GM23338 (cell line): ENCODE measurements at regions not wholly inside any gene's neighbourhood (a gene's known extent, or its start where the extent isn't known, plus 50 kb on each side); places are given as distances from the start of the nearest gene placed in this dataset.
A peak's percentile ranks its signal among the peaks of the same experiment; 100 is the strongest.

Experiments used
- ATAC-seq: fragments of 200-7000 bp; cut with Tn5 transposase; 3 replicates; pipeline ENCODE4 v1.9.1; 2020
- DNase-seq: peaks from one replicate; pipeline ENCODE4 v3.0.0-alpha.2; 2015; ENCODE audit warnings: low spot score
- H2AFZ ChIP-seq: fragments of 200-600 bp; sonication (generic); 2 replicates; pipeline ENCODE4 v1.8.0; 2016; ENCODE audit warnings: antibody characterized with exemption, mild to moderate bottlenecking, moderate library complexity
- H3F3A ChIP-seq: fragments of 200-600 bp; sonication (generic); replicated peaks from 2 replicates; pipeline ENCODE4 v1.8.0; 2017; ENCODE audit warnings: antibody characterized with exemption, mixed run types, low read depth
- H3K27ac ChIP-seq: fragments of 200-600 bp; sonication (generic); 2 replicates; pipeline ENCODE4 v1.6.1; 2016; ENCODE audit warnings: low read depth
- H3K27me3 ChIP-seq: fragments of 200-600 bp; sonication (generic); 2 replicates; pipeline ENCODE4 v1.8.0; 2016; ENCODE audit warnings: mild to moderate bottlenecking, mixed run types, moderate library complexity; ENCODE audit not compliant: insufficient read depth
- H3K36me3 ChIP-seq: fragments of 200-600 bp; sonication (generic); 2 replicates; pipeline ENCODE4 v1.8.0; 2016; ENCODE audit warnings: mild to moderate bottlenecking; ENCODE audit not compliant: insufficient read depth
- H3K4me1 ChIP-seq: fragments of 200-600 bp; sonication (generic); 2 replicates; pipeline ENCODE4 v1.8.0; 2016; ENCODE audit warnings: mild to moderate bottlenecking, moderate library complexity; ENCODE audit not compliant: insufficient read depth
- H3K4me2 ChIP-seq: fragments of 200-600 bp; sonication (generic); 2 replicates; pipeline ENCODE4 v1.7.1; 2017; ENCODE audit warnings: mixed run types
- H3K4me3 ChIP-seq: fragments of 200-600 bp; sonication (generic); 2 replicates; pipeline ENCODE4 v1.6.1; 2016; ENCODE audit warnings: mixed run types
- H3K79me2 ChIP-seq: fragments of 200-600 bp; sonication (generic); replicated peaks from 2 replicates; pipeline ENCODE4 v1.8.0; 2017; ENCODE audit warnings: mild to moderate bottlenecking; ENCODE audit not compliant: insufficient read depth
- H3K9me2 ChIP-seq: fragments of 200-600 bp; sonication (generic); 2 replicates; pipeline ENCODE4 v1.8.0; 2017; ENCODE audit not compliant: insufficient read depth
- H4K20me1 ChIP-seq: fragments of 200-600 bp; sonication (generic); replicated peaks from 2 replicates; pipeline ENCODE4 v1.8.0; 2017; ENCODE audit warnings: mild to moderate bottlenecking; ENCODE audit not compliant: insufficient read depth
- H3K27ac Mint-ChIP-seq: 2 replicates; pipeline ENCODE4 v1.8.0; 2020; ENCODE audit warnings: inconsistent platforms, mild to moderate bottlenecking, moderate library complexity, mixed read lengths
- H3K27me3 Mint-ChIP-seq: 3 replicates; pipeline ENCODE4 v1.8.0; 2022; ENCODE audit warnings: low read depth, mild to moderate bottlenecking, moderate library complexity, mixed read lengths, inconsistent platforms; ENCODE audit not compliant: insufficient read depth, poor library complexity
- H3K36me3 Mint-ChIP-seq: 3 replicates; pipeline ENCODE4 v1.8.0; 2021; ENCODE audit warnings: low read depth, mild to moderate bottlenecking, inconsistent platforms, moderate library complexity, mixed read lengths
- H3K4me1 Mint-ChIP-seq: 3 replicates; pipeline ENCODE4 v1.8.0; 2020; ENCODE audit warnings: mild to moderate bottlenecking, inconsistent platforms, mixed read lengths
- H3K4me3 Mint-ChIP-seq: 3 replicates; pipeline ENCODE4 v1.8.0; 2021; ENCODE audit warnings: moderate library complexity, mild to moderate bottlenecking, inconsistent platforms, mixed read lengths
- H3K9me3 Mint-ChIP-seq: 3 replicates; pipeline ENCODE4 v1.8.0; 2020; ENCODE audit warnings: moderate library complexity, mild to moderate bottlenecking, inconsistent platforms, mixed read lengths
- CTCF ChIP-seq, 2 experiments: fragments of 200-600 bp in 1 of 2; sonication (generic) in 1 of 2; conservative IDR thresholded peaks; 2 replicates each; pipeline versions ENCODE4 v1.5.1 to v1.6.1; 2016 to 2017; ENCODE audit warnings: antibody characterized with exemption in 2 of 2, low read depth in 2 of 2, mild to moderate bottlenecking in 2 of 2, moderate library complexity in 1 of 2
- ETS1 ChIP-seq: IDR thresholded peaks from 2 replicates; pipeline ENCODE4 v1.6.1; 2016; ENCODE audit warnings: antibody characterized with exemption
- EZH2 ChIP-seq: fragments of 200-600 bp; sonication (generic); IDR thresholded peaks from one replicate; pipeline ENCODE4 v1.8.0; 2017; ENCODE audit warnings: antibody characterized with exemption, mild to moderate bottlenecking, low read depth; ENCODE audit not compliant: unreplicated experiment
- JUNB ChIP-seq: IDR thresholded peaks from one replicate; pipeline ENCODE4 v1.6.1; 2016; ENCODE audit warnings: antibody characterized with exemption; ENCODE audit not compliant: unreplicated experiment
- NANOG ChIP-seq: IDR thresholded peaks from 2 replicates; pipeline ENCODE4 v1.6.1; 2016; ENCODE audit warnings: antibody characterized with exemption, borderline replicate concordance
- REST ChIP-seq: IDR thresholded peaks from one replicate; pipeline ENCODE4 v1.6.1; 2018; ENCODE audit warnings: antibody characterized with exemption; ENCODE audit not compliant: unreplicated experiment
- STAT1 ChIP-seq: IDR thresholded peaks from one replicate; pipeline ENCODE4 v1.6.1; 2016; ENCODE audit warnings: antibody characterized with exemption; ENCODE audit not compliant: unreplicated experiment
- ZNF114 ChIP-seq: fragments of 250-450 bp; sonication (Bioruptor Pico); IDR thresholded peaks from 2 replicates; pipeline ENCODE4 v1.5.0; 2020; ENCODE audit warnings: mild to moderate bottlenecking, moderate library complexity

GRCh38 chr1:67597336-67597735 lies 87.7 kb upstream of the GADD45A start:
- Mint-ChIP-seq H3K27me3 (no peaks in the 10 kb centered on the region), H3K4me3 (no peak overlapping the region), H3K36me3 (no peaks in the 10 kb centered on the region; the same call in 2 of the 3 replicates), H3K4me1 (peaks cover 13% of the 10 kb centered on the region), H3K9me3 (peaks cover 5% of the 10 kb centered on the region; the same call in 1 of the 3 replicates), H3K27ac (no peak overlapping the region)
- Histone ChIP-seq H3K4me1 (no peaks in the 10 kb centered on the region), H3K27me3 (no peaks in the 10 kb centered on the region), H3K4me2 (no peak overlapping the region), H3K79me2 (no peaks in the 10 kb centered on the region), H3K4me3 (no peak overlapping the region), H3K9me2 (no peaks in the 10 kb centered on the region; the same call in 1 of the 2 replicates), H3F3A (no peaks in the 10 kb centered on the region), H2AFZ (no peak overlapping the region), H3K27ac (no peak overlapping the region), H3K36me3 (no peaks in the 10 kb centered on the region), H4K20me1 (no peaks in the 10 kb centered on the region)
- ATAC-seq (no peak), DNase-seq (no peak)
- TF ChIP-seq NANOG (no peak), JUNB (no peak), EZH2 (no peak), CTCF (conservative IDR thresholded peaks at IDR 0.05; ENCODE audit: low read depth in 2 of 2) (no peak)

GRCh38 chr1:67599085-67599484 lies 85.9 kb upstream of the GADD45A start:
- no peaks in the 10 kb centered on the region for H3K27me3 ChIP-seq
- Mint-ChIP-seq H3K36me3 (no peaks in the 10 kb centered on the region; the same call in 2 of the 3 replicates), H3K4me3 (no peak overlapping the region), H3K27ac (no peak overlapping the region), H3K4me1 (peaks cover 13% of the 10 kb centered on the region), H3K9me3 (peaks cover 5% of the 10 kb centered on the region; the same call in 1 of the 3 replicates), H3K27me3 (no peaks in the 10 kb centered on the region)
- H3K9me2 ChIP-seq, result no peaks in the 10 kb centered on the region
- H2AFZ ChIP-seq, result no peak overlapping the region
- H3F3A ChIP-seq, result no peaks in the 10 kb centered on the region
- ATAC-seq, result no peak
- no peaks in the 10 kb centered on the region for H4K20me1 ChIP-seq
- H3K36me3 ChIP-seq, result no peaks in the 10 kb centered on the region
- no peak for TF ChIP-seq STAT1
- no peak for TF ChIP-seq ETS1
- TF ChIP-seq ZNF114, result no peak
- no peak for TF ChIP-seq EZH2
- DNase-seq, result no peak
- H3K4me2 ChIP-seq, result no peak overlapping the region
- H3K4me1 ChIP-seq, result no peaks in the 10 kb centered on the region
- no peak overlapping the region for H3K4me3 ChIP-seq
- no peak overlapping the region for H3K27ac ChIP-seq
- H3K79me2 ChIP-seq, result no peaks in the 10 kb centered on the region

- no peak overlapping the region for H3K4me2 ChIP-seq
- Mint-ChIP-seq H3K4me1 (peaks cover 15% of the 10 kb centered on the region), H3K9me3 (peaks cover 5% of the 10 kb centered on the region; the same call in 1 of the 3 replicates), H3K36me3 (no peaks in the 10 kb centered on the region; the same call in 2 of the 3 replicates), H3K27me3 (peaks cover 4% of the 10 kb centered on the region), H3K27ac (no peak overlapping the region), H3K4me3 (no peak overlapping the region)
- peak; percentile 95 for ATAC-seq
- H3K9me2 ChIP-seq, result no peaks in the 10 kb centered on the region
- no peaks in the 10 kb centered on the region for H3K36me3 ChIP-seq
- no peak overlapping the region for H2AFZ ChIP-seq
- H3F3A ChIP-seq, result no peaks in the 10 kb centered on the region
- no peaks in the 10 kb centered on the region for H3K4me1 ChIP-seq
- H3K79me2 ChIP-seq, result no peaks in the 10 kb centered on the region
- DNase-seq, result peak; percentile 46
- no peak overlapping the region for H3K4me3 ChIP-seq
- H3K27me3 ChIP-seq, result no peaks in the 10 kb centered on the region
- H4K20me1 ChIP-seq, result no peaks in the 10 kb centered on the region
- no peak overlapping the region for H3K27ac ChIP-seq
- TF ChIP-seq REST (no peak), CTCF (conservative IDR thresholded peaks at IDR 0.05; ENCODE audit: low read depth in 2 of 2) (no peak), JUNB (no peak), ETS1 (no peak), STAT1 (no peak)
These were observed 83.5 kb upstream of the GADD45A start for GRCh38 chr1:67601539-67601938.
